GM12878 (cell line): ENCODE measurements at regions not wholly inside any gene's neighbourhood (a gene's known extent, or its start where the extent isn't known, plus 50 kb on each side); places are given as distances from the start of the nearest gene placed in this dataset.

Experiments used
- ATAC-seq: fragments of 200-7000 bp; cut with Tn5 transposase; 3 replicates; pipeline ENCODE4 v1.9.1; 2020; ENCODE audit warnings: mild to moderate bottlenecking, moderate library complexity
- BruUV-seq: library from RNA; stranded (reverse); fragments of 400-500 nt; replicated peaks from 2 replicates; lab custom pipeline; 2021; lab: Mats Ljungman, UMichigan
- CTCF ChIA-PET: fragments of 300-600 bp; sonication (Branson Sonifier 250); formaldehyde crosslinking; extraction: SDS; loops from one replicate; lab custom pipeline; 2021; ENCODE audit warnings: inconsistent platforms; lab: Yijun Ruan, JAX
- POLR2A ChIA-PET: fragments of 350-600 bp; formaldehyde crosslinking; extraction: SDS; loops from one replicate; lab custom pipeline; 2021; ENCODE audit warnings: inconsistent platforms; lab: Charles Lee
- RAD21 ChIA-PET: fragments of 300-600 bp; sonication (Branson Sonifier 250); formaldehyde crosslinking; loops from one replicate; lab custom pipeline; 2023; ENCODE audit warnings: antibody characterized with exemption; ENCODE audit not compliant: unreplicated experiment; lab: Charles Lee
- SMC1A ChIA-PET: fragments of 300-600 bp; sonication (Branson Sonifier 250); formaldehyde crosslinking; loops from one replicate; lab custom pipeline; 2023; ENCODE audit not compliant: unreplicated experiment, uncharacterized antibody; lab: Charles Lee
- DNase-seq: peaks from one replicate; pipeline ENCODE4 v3.0.0-alpha.2; 2011; ENCODE audit warnings: low read depth, low spot score
- FAIRE-seq: peaks from 3 replicates; lab custom pipeline; 2011; peaks lifted over from hg19 to GRCh38; lab: Jason Lieb, UNC
- H2AFZ ChIP-seq: 2 replicates; pipeline ENCODE4 v1.6.0; 2011; ENCODE audit warnings: low read depth, low read length, control low read depth; ENCODE audit not compliant: control insufficient read depth
- H3K27ac ChIP-seq: 2 replicates; pipeline ENCODE4 v1.5.1; 2011; ENCODE audit warnings: control low read depth; ENCODE audit not compliant: control insufficient read depth, insufficient read depth
- H3K27me3 ChIP-seq, 2 experiments: replicated peaks in 1 of 2; 2 replicates each; pipeline versions ENCODE4 v1.6.0 to v1.6.1; 2011; ENCODE audit warnings: low read length in 1 of 2; ENCODE audit not compliant: control insufficient read depth in 2 of 2, insufficient read depth in 2 of 2
- H3K36me3 ChIP-seq, 2 experiments: 2 replicates each; pipeline ENCODE4 v1.5.1; 2011; ENCODE audit warnings: low read length in 1 of 2; ENCODE audit not compliant: control insufficient read depth in 2 of 2, insufficient read depth in 2 of 2
- H3K4me1 ChIP-seq: 2 replicates; pipeline ENCODE4 v1.6.1; 2011; ENCODE audit warnings: mild to moderate bottlenecking, low read length, moderate library complexity, mixed read lengths; ENCODE audit not compliant: control insufficient read depth, insufficient read depth
- H3K4me2 ChIP-seq: 2 replicates; pipeline ENCODE4 v1.6.0; 2011; ENCODE audit warnings: control low read depth; ENCODE audit not compliant: control insufficient read depth, insufficient read depth
- H3K4me3 ChIP-seq: fragments of 200-600 bp; sonication (generic); 2 replicates; pipeline ENCODE4 v1.5.1; 2016
- H3K79me2 ChIP-seq: 2 replicates; pipeline ENCODE4 v1.6.0; 2011; ENCODE audit warnings: low read length; ENCODE audit not compliant: control insufficient read depth, insufficient read depth
- H3K9ac ChIP-seq: 2 replicates; pipeline ENCODE4 v1.8.0; 2011; ENCODE audit warnings: low read length, control low read depth, mixed read lengths; ENCODE audit not compliant: control insufficient read depth, insufficient read depth
- H3K9me3 ChIP-seq: replicated peaks from 3 replicates; pipeline ENCODE4 v1.5.1; 2011; ENCODE audit warnings: mild to moderate bottlenecking, low read length; ENCODE audit not compliant: control insufficient read depth, insufficient read depth
- H4K20me1 ChIP-seq: 2 replicates; pipeline ENCODE4 v1.6.0; 2011; ENCODE audit not compliant: control insufficient read depth, insufficient read depth
- CHD1 ChIP-seq: IDR thresholded peaks from 2 replicates; pipeline ENCODE4 v1.6.1; 2012; ENCODE audit warnings: low read depth, low read length, improper control_type of control experiment
- GABPA ChIP-seq: IDR thresholded peaks from 2 replicates; pipeline ENCODE4 v1.6.1; 2014; ENCODE audit warnings: antibody characterized with exemption, low read depth, mild to moderate bottlenecking, inconsistent platforms
- KDM1A ChIP-seq: fragments of 200-600 bp; sonication (generic); IDR thresholded peaks from 2 replicates; pipeline ENCODE4 v1.6.1; 2016; ENCODE audit warnings: borderline replicate concordance
- KLF5 ChIP-seq: fragments of 450-650 bp; IDR thresholded peaks from 2 replicates; pipeline ENCODE4 v1.6.1; 2014; ENCODE audit warnings: mild to moderate bottlenecking; ENCODE audit not compliant: partially characterized antibody
- MTA3 ChIP-seq: IDR thresholded peaks from 2 replicates; pipeline ENCODE4 v1.6.1; 2012; ENCODE audit warnings: low read length, inconsistent platforms, borderline replicate concordance
- RBBP5 ChIP-seq: fragments of 200-600 bp; sonication (generic); conservative IDR thresholded peaks from 2 replicates; pipeline ENCODE4 v1.6.1; 2016
- TCF12 ChIP-seq: IDR thresholded peaks from 2 replicates; pipeline ENCODE4 v1.6.1; 2011; ENCODE audit warnings: low read depth, mild to moderate bottlenecking, low read length
- in situ Hi-C: fragments of 300-500 bp; cut with MboI; formaldehyde crosslinking; loops from 9 replicates; pipeline ENCODE4 v1.14.3; 2018; ENCODE audit warnings: mixed read lengths
- intact Hi-C: fragments of 100-400 bp; cut with micrococcal nuclease; formaldehyde crosslinking; loops from one replicate; pipeline ENCODE4 v1.14.2; 2022; ENCODE audit not compliant: unreplicated experiment
- TF ChIP-seq, protein P1 (sequence below): fragments of 150-350 bp; IDR thresholded peaks from 2 replicates; pipeline ENCODE4 v1.6.1; 2016; ENCODE audit warnings: low read depth, low read length
- TF ChIP-seq, protein P2 (sequence below): IDR thresholded peaks from 2 replicates; pipeline ENCODE4 v1.6.1; 2012; ENCODE audit warnings: mild to moderate bottlenecking, low read depth, low read length

- Histone ChIP-seq H3K9ac (no peak overlapping the region), H3K27me3 (no peaks in the 10 kb centered on the region), H3K27ac (no peak overlapping the region), H3K4me1 (no peaks in the 10 kb centered on the region), H3K4me3 (no peak overlapping the region), H4K20me1 (no peaks in the 10 kb centered on the region), H3K79me2 (no peaks in the 10 kb centered on the region), H2AFZ (no peak overlapping the region), H3K4me2 (no peak overlapping the region), H3K36me3 (no peaks in the 10 kb centered on the region), H3K9me3 (no peaks in the 10 kb centered on the region)
- ChIA-PET SMC1A (no interaction called here), POLR2A (no interaction called here), CTCF (interaction anchor here (1.3 kb wide), 1 partner anchor 209 kb away, joined by 3 read pairs; no protein-coding TSS in a partner anchor), RAD21 (no interaction called here)
- ATAC-seq: no peak
- in situ Hi-C loops: no loop called here
- DNase-seq: no peak
- TF ChIP-seq KLF5: no peak
- no peak for FAIRE-seq
- intact Hi-C loops: no loop called here
- no TSS peak for BruUV-seq
Measured at GRCh38 chr6:73941892-73942291, 245.9 kb downstream of the CD109 start.

GRCh38 chr6:73937805-73938204 lies 241.8 kb downstream of the CD109 start:
- CTCF ChIA-PET: no interaction called here
- TF ChIP-seq CHD1 (no peak), GABPA (no peak), MTA3 (no peak), KDM1A (no peak), RBBP5 (no peak), TCF12 (no peak)
- TF ChIP-seq, protein P1, sequence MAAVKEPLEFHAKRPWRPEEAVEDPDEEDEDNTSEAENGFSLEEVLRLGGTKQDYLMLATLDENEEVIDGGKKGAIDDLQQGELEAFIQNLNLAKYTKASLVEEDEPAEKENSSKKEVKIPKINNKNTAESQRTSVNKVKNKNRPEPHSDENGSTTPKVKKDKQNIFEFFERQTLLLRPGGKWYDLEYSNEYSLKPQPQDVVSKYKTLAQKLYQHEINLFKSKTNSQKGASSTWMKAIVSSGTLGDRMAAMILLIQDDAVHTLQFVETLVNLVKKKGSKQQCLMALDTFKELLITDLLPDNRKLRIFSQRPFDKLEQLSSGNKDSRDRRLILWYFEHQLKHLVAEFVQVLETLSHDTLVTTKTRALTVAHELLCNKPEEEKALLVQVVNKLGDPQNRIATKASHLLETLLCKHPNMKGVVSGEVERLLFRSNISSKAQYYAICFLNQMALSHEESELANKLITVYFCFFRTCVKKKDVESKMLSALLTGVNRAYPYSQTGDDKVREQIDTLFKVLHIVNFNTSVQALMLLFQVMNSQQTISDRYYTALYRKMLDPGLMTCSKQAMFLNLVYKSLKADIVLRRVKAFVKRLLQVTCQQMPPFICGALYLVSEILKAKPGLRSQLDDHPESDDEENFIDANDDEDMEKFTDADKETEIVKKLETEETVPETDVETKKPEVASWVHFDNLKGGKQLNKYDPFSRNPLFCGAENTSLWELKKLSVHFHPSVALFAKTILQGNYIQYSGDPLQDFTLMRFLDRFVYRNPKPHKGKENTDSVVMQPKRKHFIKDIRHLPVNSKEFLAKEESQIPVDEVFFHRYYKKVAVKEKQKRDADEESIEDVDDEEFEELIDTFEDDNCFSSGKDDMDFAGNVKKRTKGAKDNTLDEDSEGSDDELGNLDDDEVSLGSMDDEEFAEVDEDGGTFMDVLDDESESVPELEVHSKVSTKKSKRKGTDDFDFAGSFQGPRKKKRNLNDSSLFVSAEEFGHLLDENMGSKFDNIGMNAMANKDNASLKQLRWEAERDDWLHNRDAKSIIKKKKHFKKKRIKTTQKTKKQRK: no peak
- TF ChIP-seq, protein P2, sequence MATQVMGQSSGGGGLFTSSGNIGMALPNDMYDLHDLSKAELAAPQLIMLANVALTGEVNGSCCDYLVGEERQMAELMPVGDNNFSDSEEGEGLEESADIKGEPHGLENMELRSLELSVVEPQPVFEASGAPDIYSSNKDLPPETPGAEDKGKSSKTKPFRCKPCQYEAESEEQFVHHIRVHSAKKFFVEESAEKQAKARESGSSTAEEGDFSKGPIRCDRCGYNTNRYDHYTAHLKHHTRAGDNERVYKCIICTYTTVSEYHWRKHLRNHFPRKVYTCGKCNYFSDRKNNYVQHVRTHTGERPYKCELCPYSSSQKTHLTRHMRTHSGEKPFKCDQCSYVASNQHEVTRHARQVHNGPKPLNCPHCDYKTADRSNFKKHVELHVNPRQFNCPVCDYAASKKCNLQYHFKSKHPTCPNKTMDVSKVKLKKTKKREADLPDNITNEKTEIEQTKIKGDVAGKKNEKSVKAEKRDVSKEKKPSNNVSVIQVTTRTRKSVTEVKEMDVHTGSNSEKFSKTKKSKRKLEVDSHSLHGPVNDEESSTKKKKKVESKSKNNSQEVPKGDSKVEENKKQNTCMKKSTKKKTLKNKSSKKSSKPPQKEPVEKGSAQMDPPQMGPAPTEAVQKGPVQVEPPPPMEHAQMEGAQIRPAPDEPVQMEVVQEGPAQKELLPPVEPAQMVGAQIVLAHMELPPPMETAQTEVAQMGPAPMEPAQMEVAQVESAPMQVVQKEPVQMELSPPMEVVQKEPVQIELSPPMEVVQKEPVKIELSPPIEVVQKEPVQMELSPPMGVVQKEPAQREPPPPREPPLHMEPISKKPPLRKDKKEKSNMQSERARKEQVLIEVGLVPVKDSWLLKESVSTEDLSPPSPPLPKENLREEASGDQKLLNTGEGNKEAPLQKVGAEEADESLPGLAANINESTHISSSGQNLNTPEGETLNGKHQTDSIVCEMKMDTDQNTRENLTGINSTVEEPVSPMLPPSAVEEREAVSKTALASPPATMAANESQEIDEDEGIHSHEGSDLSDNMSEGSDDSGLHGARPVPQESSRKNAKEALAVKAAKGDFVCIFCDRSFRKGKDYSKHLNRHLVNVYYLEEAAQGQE: no peak

More at GRCh38 chr6:73937805-73938204, 241.8 kb downstream of the CD109 start:
- DNase-seq: no peak
- ATAC-seq: no peak
- no TSS peak for BruUV-seq
- no peaks in the 10 kb centered on the region for H3K36me3 ChIP-seq
- H3K27me3 ChIP-seq: no peaks in the 10 kb centered on the region
- POLR2A ChIA-PET: no interaction called here
- intact Hi-C loops: no loop called here
- FAIRE-seq: no peak
- no peaks in the 10 kb centered on the region for H3K79me2 ChIP-seq
- SMC1A ChIA-PET: no interaction called here
- no peak overlapping the region for H3K4me3 ChIP-seq
- no peaks in the 10 kb centered on the region for H4K20me1 ChIP-seq
- no peak overlapping the region for H2AFZ ChIP-seq
- no peak overlapping the region for H3K9ac ChIP-seq
- H3K27ac ChIP-seq: no peak overlapping the region
- H3K9me3 ChIP-seq: no peaks in the 10 kb centered on the region
- no peaks in the 10 kb centered on the region for H3K4me1 ChIP-seq
- RAD21 ChIA-PET: no interaction called here
- H3K4me2 ChIP-seq: no peak overlapping the region
- in situ Hi-C loops: no loop called here
